GM19395 (cell line): ENCODE measurements at regions not wholly inside any gene's neighbourhood (a gene's known extent, or its start where the extent isn't known, plus 50 kb on each side); places are given as distances from the start of the nearest gene placed in this dataset.

Source experiments
- ATAC-seq: cut with Tn5 transposase; IDR thresholded peaks from one replicate; pipeline ENCODE4 v1.9.1; 2021; ENCODE audit warnings: mild to moderate bottlenecking, moderate library complexity; ENCODE audit not compliant: unreplicated experiment

GRCh38 chr10:61108915-61109314 lies 164.9 kb upstream of the RHOBTB1 start:
- ATAC-seq, result no peak

GRCh38 chr10:61100887-61101286 lies 156.9 kb upstream of the RHOBTB1 start:
- no peak for ATAC-seq

- ATAC-seq, result no peak
Measured at GRCh38 chr10:61099756-61100155, 155.8 kb upstream of the RHOBTB1 start.

- ATAC-seq, result no peak
Measured at GRCh38 chr10:61098966-61099365, 155.0 kb upstream of the RHOBTB1 start.

- ATAC-seq, result no peak
Measured at GRCh38 chr10:61097026-61097425, 153.0 kb upstream of the RHOBTB1 start.

- ATAC-seq, result no peak
Measured at GRCh38 chr10:61096056-61096455, 152.1 kb upstream of the RHOBTB1 start.

GRCh38 chr10:61091531-61091930 lies 147.5 kb upstream of the RHOBTB1 start:
- no peak for ATAC-seq

GRCh38 chr10:61089251-61089650 lies 145.3 kb upstream of the RHOBTB1 start:
- no peak for ATAC-seq

GRCh38 chr10:61084493-61084892 lies 140.5 kb upstream of the RHOBTB1 start:
- ATAC-seq, result no peak

GRCh38 chr10:61081301-61081700 lies 137.3 kb upstream of the RHOBTB1 start:
- no peak for ATAC-seq

GRCh38 chr10:61078542-61079275 lies 134.7 kb upstream of the RHOBTB1 start:
- ATAC-seq, result no peak

GRCh38 chr10:61076572-61077114 lies 132.7 kb upstream of the RHOBTB1 start:
- ATAC-seq, result no peak

GRCh38 chr10:61073391-61073790 lies 129.4 kb upstream of the RHOBTB1 start:
- ATAC-seq, result no peak

GRCh38 chr10:61071580-61071979 lies 127.6 kb upstream of the RHOBTB1 start:
- no peak for ATAC-seq

- no peak for ATAC-seq
Measured at GRCh38 chr10:61068471-61068870, 124.5 kb upstream of the RHOBTB1 start.

- no peak for ATAC-seq
Measured at GRCh38 chr10:61067671-61068336, 123.8 kb upstream of the RHOBTB1 start.

- ATAC-seq, result no peak
Measured at GRCh38 chr10:61066661-61067344, 122.8 kb upstream of the RHOBTB1 start.

- ATAC-seq, result no peak
Measured at GRCh38 chr10:61065051-61065450, 121.1 kb upstream of the RHOBTB1 start.

- no peak for ATAC-seq
Measured at GRCh38 chr10:61064356-61064755, 120.4 kb upstream of the RHOBTB1 start.

GRCh38 chr10:61063901-61064300 lies 119.9 kb upstream of the RHOBTB1 start:
- no peak for ATAC-seq

- no peak for ATAC-seq
Measured at GRCh38 chr10:61063034-61063433, 119.0 kb upstream of the RHOBTB1 start.
